Parathyroid adenoma (tissue), 2 donors: ENCODE measurements at regions not wholly inside any gene's neighbourhood (a gene's known extent, or its start where the extent isn't known, plus 50 kb on each side); places are given as distances from the start of the nearest gene placed in this dataset.

Experiments used
- H2AFZ ChIP-seq: fragments of 300-600 bp; sonication (generic); one replicate; pipeline ENCODE4 v1.7.0; 2017; ENCODE audit warnings: antibody characterized with exemption, mild to moderate bottlenecking
- H3K27ac ChIP-seq: fragments of 300-600 bp; sonication (generic); one replicate; pipeline ENCODE4 v1.7.0; 2017
- H3K27me3 ChIP-seq: fragments of 300-600 bp; sonication (generic); one replicate; pipeline ENCODE4 v1.7.0; 2017; ENCODE audit warnings: low read length; ENCODE audit not compliant: control insufficient read depth, insufficient read depth
- H3K36me3 ChIP-seq: fragments of 300-600 bp; sonication (generic); one replicate; pipeline ENCODE4 v1.7.0; 2017; ENCODE audit warnings: low read length; ENCODE audit not compliant: control insufficient read depth, insufficient read depth
- H3K4me1 ChIP-seq: fragments of 300-600 bp; sonication (generic); one replicate; pipeline ENCODE4 v1.7.0; 2017; ENCODE audit warnings: control low read depth
- H3K4me2 ChIP-seq: fragments of 300-600 bp; sonication (generic); one replicate; pipeline ENCODE4 v1.7.0; 2017; ENCODE audit warnings: low read length
- H3K4me3 ChIP-seq: fragments of 300-600 bp; sonication (generic); one replicate; pipeline ENCODE4 v1.7.0; 2017; ENCODE audit warnings: low read depth, low read length
- H3K79me2 ChIP-seq: fragments of 300-600 bp; sonication (generic); one replicate; pipeline ENCODE4 v1.7.0; 2017; ENCODE audit warnings: control low read depth
- H3K9ac ChIP-seq: fragments of 300-600 bp; sonication (generic); one replicate; pipeline ENCODE4 v1.7.0; 2017; ENCODE audit warnings: mild to moderate bottlenecking
- H3K9me3 ChIP-seq: fragments of 300-600 bp; sonication (generic); one replicate; pipeline ENCODE4 v1.7.0; 2017; ENCODE audit warnings: low read length; ENCODE audit not compliant: control insufficient read depth
- TF ChIP-seq, protein P1 (sequence below): fragments of 300-600 bp; sonication (generic); IDR thresholded peaks from one replicate; pipeline ENCODE4 v1.7.0; 2017; ENCODE audit warnings: antibody characterized with exemption, mild to moderate bottlenecking
- donor health status: primary hyperparathyroidism.

DNA sequence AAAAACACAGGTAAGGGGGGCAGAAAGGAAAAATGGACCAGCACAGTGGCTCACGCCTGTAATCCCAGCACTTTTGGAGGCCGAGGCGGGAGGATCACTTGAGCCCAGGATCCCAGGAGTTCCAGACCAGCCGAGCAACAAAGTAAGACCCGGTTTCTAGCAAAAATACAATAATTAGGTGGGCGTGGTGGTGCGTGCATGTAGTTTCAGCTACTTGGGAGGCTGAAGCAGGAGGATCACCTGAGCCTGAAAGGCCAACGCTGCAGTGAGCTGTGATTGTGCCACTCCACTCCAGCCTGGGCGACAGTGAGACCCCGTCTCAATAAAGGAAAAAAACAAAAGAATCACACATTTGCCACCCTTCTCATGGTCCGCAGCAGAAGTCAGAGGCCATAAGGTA is 519.4 kb downstream of the BRD1 start:
- Histone ChIP-seq H3K27ac (no peak overlapping the region), H2AFZ (no peak overlapping the region), H3K4me3 (no peak overlapping the region), H3K4me1 (no peaks in the 10 kb centered on the region), H3K27me3 (no peaks in the 10 kb centered on the region), H3K4me2 (no peak overlapping the region), H3K9me3 (no peaks in the 10 kb centered on the region), H3K36me3 (no peaks in the 10 kb centered on the region), H3K9ac (no peak overlapping the region), H3K79me2 (no peaks in the 10 kb centered on the region)
- TF ChIP-seq, protein P1, sequence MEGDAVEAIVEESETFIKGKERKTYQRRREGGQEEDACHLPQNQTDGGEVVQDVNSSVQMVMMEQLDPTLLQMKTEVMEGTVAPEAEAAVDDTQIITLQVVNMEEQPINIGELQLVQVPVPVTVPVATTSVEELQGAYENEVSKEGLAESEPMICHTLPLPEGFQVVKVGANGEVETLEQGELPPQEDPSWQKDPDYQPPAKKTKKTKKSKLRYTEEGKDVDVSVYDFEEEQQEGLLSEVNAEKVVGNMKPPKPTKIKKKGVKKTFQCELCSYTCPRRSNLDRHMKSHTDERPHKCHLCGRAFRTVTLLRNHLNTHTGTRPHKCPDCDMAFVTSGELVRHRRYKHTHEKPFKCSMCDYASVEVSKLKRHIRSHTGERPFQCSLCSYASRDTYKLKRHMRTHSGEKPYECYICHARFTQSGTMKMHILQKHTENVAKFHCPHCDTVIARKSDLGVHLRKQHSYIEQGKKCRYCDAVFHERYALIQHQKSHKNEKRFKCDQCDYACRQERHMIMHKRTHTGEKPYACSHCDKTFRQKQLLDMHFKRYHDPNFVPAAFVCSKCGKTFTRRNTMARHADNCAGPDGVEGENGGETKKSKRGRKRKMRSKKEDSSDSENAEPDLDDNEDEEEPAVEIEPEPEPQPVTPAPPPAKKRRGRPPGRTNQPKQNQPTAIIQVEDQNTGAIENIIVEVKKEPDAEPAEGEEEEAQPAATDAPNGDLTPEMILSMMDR = no peak

DNA sequence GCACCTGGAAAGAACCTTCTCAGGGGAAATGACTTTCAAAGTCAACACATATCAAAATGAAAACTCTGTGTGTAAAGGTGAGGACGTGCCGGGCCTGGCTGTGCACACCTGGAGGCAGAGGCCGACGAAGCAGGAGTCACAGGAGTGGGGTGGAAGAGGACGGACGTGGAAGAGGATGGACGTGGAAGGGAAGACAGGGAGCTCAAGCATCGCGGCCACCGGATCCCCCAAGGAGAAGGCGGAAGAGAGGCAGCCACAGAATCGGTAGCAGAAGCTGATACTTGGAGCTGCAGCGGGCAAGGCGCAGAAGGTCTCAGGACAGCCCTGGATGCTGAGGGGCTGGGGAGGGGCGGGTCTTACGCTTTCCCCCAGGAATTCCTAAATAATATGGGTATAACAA is 519.8 kb downstream of the BRD1 start:
- no peaks in the 10 kb centered on the region for H3K79me2 ChIP-seq
- H3K4me1 ChIP-seq = no peaks in the 10 kb centered on the region
- TF ChIP-seq, protein P1 = no peak
- H3K27me3 ChIP-seq = no peaks in the 10 kb centered on the region
- H3K36me3 ChIP-seq = no peaks in the 10 kb centered on the region
- H3K9me3 ChIP-seq = no peaks in the 10 kb centered on the region
- no peak overlapping the region for H3K4me2 ChIP-seq
- no peak overlapping the region for H3K9ac ChIP-seq
- H3K4me3 ChIP-seq = no peak overlapping the region
- H3K27ac ChIP-seq = no peak overlapping the region
- H2AFZ ChIP-seq = no peak overlapping the region

DNA sequence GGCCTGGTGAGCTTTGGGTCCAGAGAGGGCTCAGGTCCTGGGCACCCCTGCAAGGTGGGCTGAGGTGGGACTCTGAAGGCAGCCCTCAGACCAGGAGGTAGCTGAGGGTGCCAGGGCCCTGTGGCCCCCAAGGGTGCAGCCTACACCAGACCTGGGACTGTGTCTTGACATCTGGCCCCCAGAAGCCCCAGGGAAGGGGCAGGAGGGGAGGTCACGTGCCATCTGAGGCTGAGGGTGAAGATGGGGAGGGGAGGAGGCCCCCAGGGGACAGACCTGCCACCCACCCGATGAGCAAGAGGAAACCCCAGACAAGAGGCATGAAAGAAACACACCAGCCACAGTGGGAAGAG is 520.2 kb downstream of the BRD1 start:
- no peak overlapping the region for H3K27ac ChIP-seq
- H3K4me1 ChIP-seq = no peaks in the 10 kb centered on the region
- TF ChIP-seq, protein P1 = no peak
- no peak overlapping the region for H2AFZ ChIP-seq
- H3K36me3 ChIP-seq = no peaks in the 10 kb centered on the region
- no peak overlapping the region for H3K9ac ChIP-seq
- no peaks in the 10 kb centered on the region for H3K9me3 ChIP-seq
- no peak overlapping the region for H3K4me3 ChIP-seq
- H3K79me2 ChIP-seq = no peaks in the 10 kb centered on the region
- no peaks in the 10 kb centered on the region for H3K27me3 ChIP-seq
- H3K4me2 ChIP-seq = no peak overlapping the region

DNA sequence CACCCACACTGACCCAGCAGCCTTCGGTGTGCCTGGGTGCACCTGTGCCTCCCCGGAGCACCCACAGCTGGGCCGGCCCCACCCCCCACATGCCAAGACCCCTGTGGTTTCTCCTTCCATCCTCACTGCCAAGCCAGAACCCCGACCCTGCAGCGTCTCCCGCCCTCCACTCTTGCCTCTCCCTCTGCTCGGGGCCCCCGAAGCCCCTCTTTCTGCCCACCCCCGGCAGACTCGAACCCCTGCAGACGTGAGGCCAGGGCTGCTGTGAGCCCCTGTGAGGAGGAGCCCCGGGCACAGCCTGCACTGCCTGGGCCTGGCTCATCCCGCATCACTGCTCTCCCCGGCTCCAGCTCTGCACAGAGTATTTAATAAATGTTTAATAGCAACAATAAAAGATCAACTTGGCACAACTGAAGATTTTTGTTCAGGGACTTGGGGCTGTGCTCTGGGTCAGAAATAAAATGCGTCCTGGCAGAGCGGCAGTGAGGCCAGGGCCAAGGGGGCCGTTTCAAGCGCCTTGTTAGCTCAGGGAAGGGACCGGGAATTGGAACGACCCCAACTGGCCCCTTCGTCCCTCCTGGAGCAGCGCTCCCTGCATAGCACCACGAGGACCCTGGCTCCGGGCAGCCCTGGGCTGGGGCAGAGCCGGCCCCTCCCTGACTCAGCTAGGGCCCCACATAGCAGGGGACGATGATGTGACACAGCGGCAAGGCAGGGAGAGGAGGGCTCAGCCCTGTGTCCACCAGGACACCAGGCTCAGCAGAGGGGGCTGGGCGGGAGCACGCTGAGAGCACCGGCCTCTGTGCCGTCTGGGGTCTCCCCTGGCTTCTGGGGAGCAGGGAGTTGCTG is 520.8 kb downstream of the BRD1 start:
- TF ChIP-seq, protein P1 = no peak
- Histone ChIP-seq H3K4me1 (no peaks in the 10 kb centered on the region), H3K9me3 (no peaks in the 10 kb centered on the region), H3K27ac (no peak overlapping the region), H3K4me3 (no peak overlapping the region), H3K4me2 (no peak overlapping the region), H3K9ac (no peak overlapping the region), H3K79me2 (no peaks in the 10 kb centered on the region), H2AFZ (no peak overlapping the region), H3K27me3 (no peaks in the 10 kb centered on the region), H3K36me3 (no peaks in the 10 kb centered on the region)
